Thyroid gland (tissue), 4 donors: ENCODE measurements at regions not wholly inside any gene's neighbourhood (a gene's known extent, or its start where the extent isn't known, plus 50 kb on each side); places are given as distances from the start of the nearest gene placed in this dataset.

Experiments
- POLR2A ChIP-seq, 2 donors: fragments of 450-650 bp; IDR thresholded peaks; one replicate each; pipeline ENCODE4 v1.6.1; 2017; ENCODE audit warnings: antibody characterized with exemption in 2 of 2, mild to moderate bottlenecking in 2 of 2, moderate library complexity in 1 of 2
- TF ChIP-seq, protein P1 (sequence below), 6 experiments: fragments of 200-600 bp in 3 of 6; fragments of 450-650 bp in 3 of 6; sonication (generic) in 3 of 6; IDR thresholded peaks; one replicate each; pipeline ENCODE4 v1.5.1; 2016 to 2019; ENCODE audit warnings: antibody characterized with exemption in 6 of 6, mild to moderate bottlenecking in 2 of 6, inconsistent platforms in 1 of 6, moderate library complexity in 1 of 6

DNA sequence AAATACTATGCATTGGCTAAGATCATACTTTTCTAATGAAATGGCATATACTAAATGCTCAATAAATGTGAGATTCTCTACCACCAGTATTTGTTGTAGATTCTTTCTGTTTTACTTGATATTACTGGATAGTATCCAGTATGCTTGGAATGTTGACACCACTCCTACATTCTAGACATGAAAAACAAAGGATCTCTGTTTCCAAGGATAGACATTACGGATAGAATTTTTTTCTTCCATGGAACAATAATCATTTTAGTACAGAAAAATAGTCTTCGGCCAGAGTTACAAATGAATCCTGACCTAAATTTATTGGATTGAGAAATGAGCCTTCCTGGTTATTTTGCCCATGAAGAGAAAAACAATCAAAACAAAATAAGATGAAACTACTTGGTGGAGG, 258.2 kb upstream of the NT5E start:
- TF ChIP-seq, protein P1, sequence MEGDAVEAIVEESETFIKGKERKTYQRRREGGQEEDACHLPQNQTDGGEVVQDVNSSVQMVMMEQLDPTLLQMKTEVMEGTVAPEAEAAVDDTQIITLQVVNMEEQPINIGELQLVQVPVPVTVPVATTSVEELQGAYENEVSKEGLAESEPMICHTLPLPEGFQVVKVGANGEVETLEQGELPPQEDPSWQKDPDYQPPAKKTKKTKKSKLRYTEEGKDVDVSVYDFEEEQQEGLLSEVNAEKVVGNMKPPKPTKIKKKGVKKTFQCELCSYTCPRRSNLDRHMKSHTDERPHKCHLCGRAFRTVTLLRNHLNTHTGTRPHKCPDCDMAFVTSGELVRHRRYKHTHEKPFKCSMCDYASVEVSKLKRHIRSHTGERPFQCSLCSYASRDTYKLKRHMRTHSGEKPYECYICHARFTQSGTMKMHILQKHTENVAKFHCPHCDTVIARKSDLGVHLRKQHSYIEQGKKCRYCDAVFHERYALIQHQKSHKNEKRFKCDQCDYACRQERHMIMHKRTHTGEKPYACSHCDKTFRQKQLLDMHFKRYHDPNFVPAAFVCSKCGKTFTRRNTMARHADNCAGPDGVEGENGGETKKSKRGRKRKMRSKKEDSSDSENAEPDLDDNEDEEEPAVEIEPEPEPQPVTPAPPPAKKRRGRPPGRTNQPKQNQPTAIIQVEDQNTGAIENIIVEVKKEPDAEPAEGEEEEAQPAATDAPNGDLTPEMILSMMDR (IDR thresholded peaks at IDR 0.05): no peak
- no peak for TF ChIP-seq POLR2A (IDR thresholded peaks at IDR 0.05)
